ENCODE measurements at regions not wholly inside any gene's neighbourhood (a gene's known extent, or its start where the extent isn't known, plus 50 kb on each side); places are given as distances from the start of the nearest gene placed in this dataset.

GRCh38 chr13:66106246-66106645, 1123.9 kb downstream of the PCDH9 start:
- H3K9me3 ChIP-seq (ENCODE audit: severe bottlenecking): no peaks in the 10 kb centered on the region
- no peak overlapping the region for H3K27ac ChIP-seq
- no peak for DNase-seq
- no peak overlapping the region for H3K4me3 ChIP-seq (ENCODE audit: low read depth, low read length)
- H3K27me3 ChIP-seq (ENCODE audit: insufficient read depth, low read depth, severe bottlenecking): no peaks in the 10 kb centered on the region
- no peaks in the 10 kb centered on the region for H3K36me3 ChIP-seq
- no peak for TF ChIP-seq CTCF (IDR thresholded peaks at IDR 0.05; ENCODE audit: low read depth, low read length)

GRCh38 chr13:66102864-66103263, 1127.3 kb downstream of the PCDH9 start:
- no peaks in the 10 kb centered on the region for H3K9me3 ChIP-seq (ENCODE audit: severe bottlenecking)
- H3K36me3 ChIP-seq: no peaks in the 10 kb centered on the region
- no peak overlapping the region for H3K27ac ChIP-seq
- no peak overlapping the region for H3K4me3 ChIP-seq (ENCODE audit: low read depth, low read length)
- no peak for TF ChIP-seq CTCF (IDR thresholded peaks at IDR 0.05; ENCODE audit: low read depth, low read length)
- no peaks in the 10 kb centered on the region for H3K27me3 ChIP-seq (ENCODE audit: insufficient read depth, low read depth, severe bottlenecking)
- DNase-seq: no peak

- Histone ChIP-seq H3K4me3 (ENCODE audit: low read depth, low read length) (no peak overlapping the region), H3K9me3 (ENCODE audit: severe bottlenecking) (no peaks in the 10 kb centered on the region), H3K27ac (no peak overlapping the region), H3K27me3 (ENCODE audit: insufficient read depth, low read depth, severe bottlenecking) (no peaks in the 10 kb centered on the region), H3K36me3 (no peaks in the 10 kb centered on the region)
- DNase-seq: no peak
- no peak for TF ChIP-seq CTCF (IDR thresholded peaks at IDR 0.05; ENCODE audit: low read depth, low read length)
Measured at GRCh38 chr13:66099825-66100224, 1130.3 kb downstream of the PCDH9 start.

- Histone ChIP-seq H3K27ac (no peak overlapping the region), H3K27me3 (ENCODE audit: insufficient read depth, low read depth, severe bottlenecking) (no peaks in the 10 kb centered on the region), H3K4me3 (ENCODE audit: low read depth, low read length) (no peak overlapping the region), H3K9me3 (ENCODE audit: severe bottlenecking) (no peaks in the 10 kb centered on the region), H3K36me3 (no peaks in the 10 kb centered on the region)
- TF ChIP-seq CTCF (IDR thresholded peaks at IDR 0.05; ENCODE audit: low read depth, low read length): no peak
- DNase-seq: no peak
Measured at GRCh38 chr13:66098931-66099628, 1131.1 kb downstream of the PCDH9 start.

- no peak overlapping the region for H3K27ac ChIP-seq
- no peaks in the 10 kb centered on the region for H3K27me3 ChIP-seq (ENCODE audit: insufficient read depth, low read depth, severe bottlenecking)
- no peak overlapping the region for H3K4me3 ChIP-seq (ENCODE audit: low read depth, low read length)
- no peak for TF ChIP-seq CTCF (IDR thresholded peaks at IDR 0.05; ENCODE audit: low read depth, low read length)
- H3K36me3 ChIP-seq: no peaks in the 10 kb centered on the region
- H3K9me3 ChIP-seq (ENCODE audit: severe bottlenecking): no peaks in the 10 kb centered on the region
- DNase-seq: no peak
Measured at GRCh38 chr13:66089711-66090110, 1140.4 kb downstream of the PCDH9 start.

DNA sequence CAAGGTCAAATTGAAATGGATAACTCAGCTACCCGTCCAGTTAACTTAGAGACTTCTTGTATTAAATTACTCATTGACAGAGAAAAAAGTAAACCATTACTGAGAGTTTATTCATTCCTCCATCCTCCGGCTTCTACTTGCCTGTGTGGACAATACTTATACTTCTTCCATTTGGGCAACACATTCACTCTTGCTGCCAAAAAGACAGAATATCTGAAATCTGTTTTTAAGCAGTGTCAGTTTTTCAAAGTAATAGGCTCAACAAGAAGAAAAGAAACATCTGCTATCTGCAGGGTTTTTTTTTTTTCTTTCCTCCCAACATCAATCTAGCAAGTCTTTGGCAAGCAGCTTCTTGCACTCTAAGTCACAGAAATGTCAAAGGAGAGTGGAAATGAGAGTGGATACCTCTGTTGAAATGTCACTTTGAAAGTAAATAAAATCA, 1142.8 kb downstream of the PCDH9 start:
- H3K27ac ChIP-seq: no peak overlapping the region
- H3K27me3 ChIP-seq (ENCODE audit: insufficient read depth, low read depth, severe bottlenecking): no peaks in the 10 kb centered on the region
- H3K36me3 ChIP-seq: no peaks in the 10 kb centered on the region
- no peak for TF ChIP-seq CTCF (IDR thresholded peaks at IDR 0.05; ENCODE audit: low read depth, low read length)
- H3K4me3 ChIP-seq (ENCODE audit: low read depth, low read length): no peak overlapping the region
- no peak for DNase-seq
- no peaks in the 10 kb centered on the region for H3K9me3 ChIP-seq (ENCODE audit: severe bottlenecking)
